Pancreas (tissue), 10 donors: ENCODE measurements at regions not wholly inside any gene's neighbourhood (a gene's known extent, or its start where the extent isn't known, plus 50 kb on each side); places are given as distances from the start of the nearest gene placed in this dataset.
A peak's percentile ranks its signal among the peaks of the same experiment; 100 is the strongest.

ENCODE experiments used
- ATAC-seq, 4 donors: fragments of 200-7000 bp; cut with Tn5 transposase; one replicate each; pipeline versions ENCODE4 v1.8.0 to v1.9.1; 2020; ENCODE audit warnings: mild to moderate bottlenecking in 4 of 4, moderate library complexity in 4 of 4
- DNase-seq, 6 donors: peaks; one replicate each; pipeline ENCODE4 v3.0.0-alpha.2; 2020
- FAIRE-seq: peaks from 2 replicates; lab custom pipeline; 2012; peaks lifted over from hg19 to GRCh38; lab: Jason Lieb, UNC
- H3K27ac ChIP-seq, 4 donors: fragments of 200-600 bp; sonication (generic); 1 replicate in 3 of 4; 2 replicates in 1 of 4; pipeline versions ENCODE4 v1.5.0 to v1.8.0; 2020
- H3K27me3 ChIP-seq, 4 donors: fragments of 200-600 bp; one replicate each; pipeline ENCODE4 v1.8.0; 2021
- H3K36me3 ChIP-seq, 3 donors: fragments of 200-600 bp; sonication (generic) in 1 of 3; one replicate each; pipeline versions ENCODE4 v1.5.0 to v1.8.0; 2020 to 2021
- H3K4me1 ChIP-seq, 3 donors: fragments of 200-600 bp; one replicate each; pipeline ENCODE4 v1.8.0; 2021
- H3K4me3 ChIP-seq, 4 donors: fragments of 200-600 bp; sonication (generic) in 2 of 4; one replicate each; pipeline versions ENCODE4 v1.5.0 to v1.8.0; 2020 to 2021
- H3K9me3 ChIP-seq, 4 donors: fragments of 200-600 bp; one replicate each; pipeline ENCODE4 v1.8.0; 2021
- WGBS, 2 donors: extraction: QIAGEN DNeasy Blood & Tissue Kit; methylation state at CpG; one replicate each; pipeline ENCODE4 v1.1.7; 2013; 5-methylcytosine and 5-hydroxymethylcytosine counted together
- intact Hi-C, 3 donors: fragments of 100-400 bp; cut with DNase I; formaldehyde crosslinking; loops; one replicate each; pipeline versions ENCODE4 v1.11.1 to v1.14.2; 2022
- TF ChIP-seq, protein P1 (sequence below), 4 donors: fragments of 200-600 bp; sonication (generic) in 3 of 4; IDR thresholded peaks; one replicate each; pipeline versions ENCODE4 v1.5.0 to v1.8.0; 2021; ENCODE audit warnings: antibody characterized with exemption in 4 of 4
- donor health status: healthy with polysubstance abuse.
- donor health status: DM: no; HTN: no; CAD: no; lungs with moderate emphysema.
- donor health status: DM: no; HTN: no; CAD: no.
- donor health status: control.
- donor health status: control.
- donor health status: Bipolar disorder and iron deficiency.
- donor health status: DM: yes; HTN: yes; CAD: no.
- donor health status: DM: no; HTN: no; CAD: no.
- donor health status: DM: no; HTN: no; CAD: no.
- donor health status: DM: yes; HTN: yes; CAD: no.

DNA sequence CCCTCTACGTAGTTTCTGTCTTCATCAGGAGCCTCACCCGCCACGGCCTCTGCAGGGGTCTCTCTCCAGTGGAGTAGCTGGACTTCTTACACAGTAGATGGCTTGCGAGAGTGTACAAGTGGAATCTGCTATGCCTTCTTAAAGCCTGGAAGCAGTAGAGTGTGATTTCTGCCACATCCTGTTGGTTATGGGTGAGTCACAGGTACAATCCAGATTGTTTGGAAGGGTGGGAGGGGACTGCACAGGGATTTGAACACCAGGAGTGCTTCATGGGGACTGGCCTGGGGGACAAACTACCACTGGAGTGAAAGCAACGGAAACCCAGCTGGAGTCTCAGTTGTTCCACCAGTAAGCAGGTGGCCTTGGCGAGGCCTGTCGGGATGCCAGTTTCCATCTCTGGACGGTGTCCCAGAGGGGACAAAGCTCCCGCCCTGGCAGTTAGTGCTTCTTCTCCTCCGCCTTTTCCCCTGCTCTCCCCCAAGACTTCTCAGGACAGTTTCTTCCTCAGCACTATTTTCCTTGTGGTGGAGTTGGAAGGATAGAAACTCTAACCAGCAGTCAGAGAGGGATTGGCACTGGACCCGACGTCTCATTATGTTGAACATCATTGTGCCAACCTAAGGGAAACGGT lies 85.0 kb upstream of the RCN1 start:
- WGBS, 2 donors: 65 to 68% methylated on average over 13 of the region's 13 CpGs
- Histone ChIP-seq H3K27me3 (peaks cover 0 to 3% (median 0%) of the 10 kb centered on the region in 4 donors), H3K9me3 (no peaks in the 10 kb centered on the region), H3K4me1 (no peaks in the 10 kb centered on the region), H3K27ac (no peak overlapping the region), H3K4me3 (no peak overlapping the region), H3K36me3 (no peaks in the 10 kb centered on the region)
- intact Hi-C loops: no loop called here
- ATAC-seq (peak in 1 of 4 donors; percentile 14), FAIRE-seq (no peak), DNase-seq (no peak)
- TF ChIP-seq, protein P1, sequence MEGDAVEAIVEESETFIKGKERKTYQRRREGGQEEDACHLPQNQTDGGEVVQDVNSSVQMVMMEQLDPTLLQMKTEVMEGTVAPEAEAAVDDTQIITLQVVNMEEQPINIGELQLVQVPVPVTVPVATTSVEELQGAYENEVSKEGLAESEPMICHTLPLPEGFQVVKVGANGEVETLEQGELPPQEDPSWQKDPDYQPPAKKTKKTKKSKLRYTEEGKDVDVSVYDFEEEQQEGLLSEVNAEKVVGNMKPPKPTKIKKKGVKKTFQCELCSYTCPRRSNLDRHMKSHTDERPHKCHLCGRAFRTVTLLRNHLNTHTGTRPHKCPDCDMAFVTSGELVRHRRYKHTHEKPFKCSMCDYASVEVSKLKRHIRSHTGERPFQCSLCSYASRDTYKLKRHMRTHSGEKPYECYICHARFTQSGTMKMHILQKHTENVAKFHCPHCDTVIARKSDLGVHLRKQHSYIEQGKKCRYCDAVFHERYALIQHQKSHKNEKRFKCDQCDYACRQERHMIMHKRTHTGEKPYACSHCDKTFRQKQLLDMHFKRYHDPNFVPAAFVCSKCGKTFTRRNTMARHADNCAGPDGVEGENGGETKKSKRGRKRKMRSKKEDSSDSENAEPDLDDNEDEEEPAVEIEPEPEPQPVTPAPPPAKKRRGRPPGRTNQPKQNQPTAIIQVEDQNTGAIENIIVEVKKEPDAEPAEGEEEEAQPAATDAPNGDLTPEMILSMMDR (IDR thresholded peaks at IDR 0.05): no peak

DNA sequence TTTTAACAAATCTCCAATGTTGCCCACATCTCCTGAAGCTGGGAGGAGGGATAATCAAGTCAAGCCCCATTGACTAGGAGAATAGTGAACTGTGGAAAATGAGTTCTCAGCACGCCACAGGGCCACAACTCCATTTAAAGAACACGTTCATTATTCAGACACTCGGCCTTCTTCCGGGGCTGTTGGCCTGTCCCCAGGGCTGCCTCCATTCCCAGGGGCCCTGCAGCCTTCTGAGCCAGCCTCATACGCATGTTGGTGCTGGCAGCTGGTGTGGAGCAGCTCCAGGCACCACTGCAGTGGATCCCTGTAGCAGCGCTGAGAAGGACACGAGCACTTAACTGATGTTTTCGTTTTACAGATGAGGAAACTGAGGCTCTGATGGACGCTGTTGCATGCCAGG lies 87.5 kb upstream of the RCN1 start:
- no peak for FAIRE-seq
- DNase-seq: no peak
- 42 to 51% methylated on average over 9 of the region's 9 CpGs for WGBS, 2 donors
- H3K27me3 ChIP-seq: peaks cover 0 to 3% (median 0%) of the 10 kb centered on the region in 4 donors
- H3K27ac ChIP-seq: no peak overlapping the region
- TF ChIP-seq, protein P1 (IDR thresholded peaks at IDR 0.05): no peak
- ATAC-seq: no peak
- H3K4me1 ChIP-seq: no peaks in the 10 kb centered on the region
- H3K9me3 ChIP-seq: no peaks in the 10 kb centered on the region
- no peaks in the 10 kb centered on the region for H3K36me3 ChIP-seq
- no peak overlapping the region for H3K4me3 ChIP-seq
- intact Hi-C loops: no loop called here

DNA sequence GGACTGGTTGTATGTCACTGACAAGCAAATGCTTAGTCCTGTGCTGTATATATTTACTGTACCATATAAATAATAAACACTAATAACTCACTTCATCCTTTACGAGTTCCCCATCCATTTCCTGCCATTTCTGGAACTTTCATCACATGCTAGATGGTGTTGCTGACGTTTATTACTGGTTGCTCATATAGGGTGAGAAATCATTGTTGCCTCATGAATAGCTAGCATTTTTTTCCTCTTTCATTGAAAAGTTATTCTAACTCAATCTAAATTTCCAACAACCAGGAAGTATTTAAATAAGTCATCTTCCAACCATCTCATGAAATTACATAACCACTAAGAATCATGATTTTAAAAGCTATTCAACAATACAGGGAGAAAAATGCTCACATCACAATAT lies 88.6 kb upstream of the RCN1 start:
- FAIRE-seq (no peak), ATAC-seq (no peak), DNase-seq (no peak)
- TF ChIP-seq, protein P1 (IDR thresholded peaks at IDR 0.05): no peak
- Histone ChIP-seq H3K4me3 (no peak overlapping the region), H3K36me3 (no peaks in the 10 kb centered on the region), H3K4me1 (no peaks in the 10 kb centered on the region), H3K27ac (no peak overlapping the region), H3K27me3 (peaks cover 0 to 3% (median 0%) of the 10 kb centered on the region in 4 donors), H3K9me3 (no peaks in the 10 kb centered on the region)
- intact Hi-C loops: no loop called here
- 35 to 53% methylated on average over 2 of the region's 2 CpGs for WGBS, 2 donors

DNA sequence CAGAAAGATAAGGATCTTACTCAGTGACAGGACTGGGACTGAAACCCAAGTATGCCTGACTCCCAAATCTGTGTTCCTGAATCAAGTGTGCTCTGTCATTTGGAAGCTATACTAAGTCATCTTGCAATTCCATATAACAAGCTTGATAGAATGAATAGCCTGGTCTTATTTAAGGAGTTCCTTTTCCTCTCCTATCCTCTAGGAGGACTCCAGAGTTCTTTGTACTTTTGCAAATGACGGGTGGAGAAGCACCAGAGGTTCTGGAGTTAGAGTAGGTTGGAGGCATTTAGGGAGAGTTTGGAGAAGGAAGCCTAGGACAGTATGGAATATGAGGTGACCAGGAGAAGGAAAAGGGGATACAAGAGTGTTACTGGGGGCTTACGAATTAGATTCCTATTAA lies 92.9 kb upstream of the RCN1 start:
- 41 to 48% methylated on average over 2 of the region's 2 CpGs for WGBS, 2 donors
- intact Hi-C loops: no loop called here
- no peak for DNase-seq
- TF ChIP-seq, protein P1 (IDR thresholded peaks at IDR 0.05): no peak
- FAIRE-seq: no peak
- Histone ChIP-seq H3K27ac (no peak overlapping the region), H3K9me3 (no peaks in the 10 kb centered on the region), H3K4me3 (no peak overlapping the region), H3K36me3 (no peaks in the 10 kb centered on the region), H3K4me1 (no peaks in the 10 kb centered on the region), H3K27me3 (no peaks in the 10 kb centered on the region)
- ATAC-seq: no peak

DNA sequence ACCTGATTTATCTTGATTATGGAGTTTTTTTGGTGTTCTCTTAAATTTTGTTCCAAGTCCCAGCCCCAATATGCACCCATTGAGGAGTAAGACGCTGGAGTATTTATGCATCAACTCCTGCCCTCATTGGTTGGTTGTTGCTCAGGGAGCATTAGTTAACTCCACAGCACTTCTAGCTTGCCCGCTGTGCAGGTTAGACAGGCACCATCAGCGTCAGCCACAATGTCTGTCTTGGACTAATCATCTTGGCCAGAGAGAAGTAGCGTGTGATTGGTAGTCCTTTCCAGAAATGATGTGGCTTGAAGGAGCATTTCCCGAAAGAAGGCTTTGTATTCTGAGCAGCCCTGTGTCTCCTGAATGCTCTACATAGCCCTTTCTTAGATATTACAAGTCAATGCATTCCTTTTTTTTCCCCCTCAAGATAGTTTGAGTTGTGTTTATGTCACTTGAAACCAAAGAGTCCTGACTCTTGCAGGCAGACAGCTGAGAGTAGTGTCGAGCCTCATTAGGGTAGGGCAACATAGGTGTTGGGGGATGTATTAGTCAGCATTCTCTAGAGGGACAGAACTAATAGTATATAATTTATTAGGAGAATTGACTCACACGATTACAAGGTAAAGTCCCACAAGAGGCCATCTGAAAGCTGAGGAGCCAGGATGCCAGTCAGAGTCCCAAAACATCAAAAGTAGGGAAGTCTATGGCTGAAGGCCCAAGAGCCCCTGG lies 94.6 kb upstream of the RCN1 start:
- WGBS, 2 donors: 67 to 77% methylated on average over 7 of the region's 7 CpGs
- ATAC-seq: no peak
- Histone ChIP-seq H3K27ac (no peak overlapping the region), H3K27me3 (no peaks in the 10 kb centered on the region), H3K9me3 (no peaks in the 10 kb centered on the region), H3K4me1 (no peaks in the 10 kb centered on the region), H3K36me3 (no peaks in the 10 kb centered on the region), H3K4me3 (no peak overlapping the region)
- no peak for DNase-seq
- FAIRE-seq: no peak
- intact Hi-C loops: no loop called here
- TF ChIP-seq, protein P1 (IDR thresholded peaks at IDR 0.05): no peak
